ENCODE measurements at regions not wholly inside any gene's neighbourhood (a gene's known extent, or its start where the extent isn't known, plus 50 kb on each side); places are given as distances from the start of the nearest gene placed in this dataset.

DNA sequence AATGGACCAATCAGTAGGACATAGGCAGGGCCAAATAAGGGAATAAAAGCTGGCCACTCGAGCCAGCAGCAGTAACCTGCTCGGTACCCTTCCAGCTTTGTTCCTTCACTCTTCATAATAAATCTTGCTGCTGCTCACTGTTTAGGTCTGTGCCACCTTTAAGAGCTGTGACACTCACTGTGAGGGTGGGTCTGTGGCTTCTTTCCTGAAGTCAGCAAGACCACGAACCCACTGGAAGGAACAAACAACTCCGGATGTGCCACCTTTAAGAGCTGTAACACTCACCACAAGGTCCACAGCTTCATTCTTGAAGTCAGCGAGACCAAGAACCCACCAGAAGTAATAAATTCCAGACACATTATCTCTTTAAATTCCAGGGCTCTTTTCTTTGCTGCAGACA, 1922.3 kb upstream of the PCDH20 start:
- TF ChIP-seq, protein P1, sequence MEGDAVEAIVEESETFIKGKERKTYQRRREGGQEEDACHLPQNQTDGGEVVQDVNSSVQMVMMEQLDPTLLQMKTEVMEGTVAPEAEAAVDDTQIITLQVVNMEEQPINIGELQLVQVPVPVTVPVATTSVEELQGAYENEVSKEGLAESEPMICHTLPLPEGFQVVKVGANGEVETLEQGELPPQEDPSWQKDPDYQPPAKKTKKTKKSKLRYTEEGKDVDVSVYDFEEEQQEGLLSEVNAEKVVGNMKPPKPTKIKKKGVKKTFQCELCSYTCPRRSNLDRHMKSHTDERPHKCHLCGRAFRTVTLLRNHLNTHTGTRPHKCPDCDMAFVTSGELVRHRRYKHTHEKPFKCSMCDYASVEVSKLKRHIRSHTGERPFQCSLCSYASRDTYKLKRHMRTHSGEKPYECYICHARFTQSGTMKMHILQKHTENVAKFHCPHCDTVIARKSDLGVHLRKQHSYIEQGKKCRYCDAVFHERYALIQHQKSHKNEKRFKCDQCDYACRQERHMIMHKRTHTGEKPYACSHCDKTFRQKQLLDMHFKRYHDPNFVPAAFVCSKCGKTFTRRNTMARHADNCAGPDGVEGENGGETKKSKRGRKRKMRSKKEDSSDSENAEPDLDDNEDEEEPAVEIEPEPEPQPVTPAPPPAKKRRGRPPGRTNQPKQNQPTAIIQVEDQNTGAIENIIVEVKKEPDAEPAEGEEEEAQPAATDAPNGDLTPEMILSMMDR (IDR thresholded peaks at IDR 0.05): no peak
- no peak for TF ChIP-seq ZFX (IDR thresholded peaks at IDR 0.05; ENCODE audit: borderline replicate concordance)
- no peak overlapping the region for H3K27ac ChIP-seq

DNA sequence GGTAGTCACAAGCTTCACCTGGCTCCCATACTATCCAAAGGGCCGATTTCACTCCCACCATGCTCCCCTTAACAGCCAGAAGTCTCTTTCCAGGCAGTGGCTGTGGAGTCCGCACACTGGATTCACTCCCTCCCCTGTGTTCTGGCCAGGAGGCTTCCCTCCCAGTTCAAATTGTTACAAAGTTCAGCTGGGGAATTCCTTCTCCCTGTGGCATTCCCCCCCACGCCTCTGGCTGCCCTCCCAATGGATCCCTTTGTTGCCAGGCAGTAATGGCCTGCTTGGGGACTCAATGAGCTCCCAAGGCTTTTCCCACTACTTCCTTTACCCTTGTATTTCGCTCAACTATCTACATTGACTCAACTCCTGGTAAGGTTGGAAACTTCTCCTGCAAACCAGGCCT, 1921.4 kb upstream of the PCDH20 start:
- H3K27ac ChIP-seq: no peak overlapping the region

DNA sequence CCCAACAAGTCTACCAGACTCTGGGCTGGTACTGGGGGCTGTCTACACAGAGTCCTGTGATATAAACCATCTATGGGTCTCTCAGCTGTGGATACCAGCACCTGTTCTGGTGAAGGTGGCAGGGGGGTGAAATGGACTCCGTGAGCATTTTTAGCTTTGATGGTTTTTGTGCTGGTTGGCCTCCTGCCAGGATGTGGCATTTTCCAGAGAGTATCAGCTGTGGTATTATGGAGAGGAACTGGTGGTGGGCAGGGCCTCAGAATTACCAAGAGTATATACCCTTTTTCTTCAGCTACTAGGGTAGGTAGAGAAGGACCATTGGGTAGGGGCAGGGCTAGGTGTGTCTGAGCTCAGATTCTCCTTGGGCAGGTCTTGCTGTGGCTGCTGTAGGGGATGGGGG, 1920.9 kb upstream of the PCDH20 start:
- TF ChIP-seq, protein P1 (IDR thresholded peaks at IDR 0.05): no peak
- no peak for TF ChIP-seq ZFX (IDR thresholded peaks at IDR 0.05; ENCODE audit: borderline replicate concordance)
- no peak overlapping the region for H3K27ac ChIP-seq

More for the DNA sequence above, 1921.4 kb upstream of the PCDH20 start:
- TF ChIP-seq, protein P1 (IDR thresholded peaks at IDR 0.05): no peak
- no peak for TF ChIP-seq ZFX (IDR thresholded peaks at IDR 0.05; ENCODE audit: borderline replicate concordance)

DNA sequence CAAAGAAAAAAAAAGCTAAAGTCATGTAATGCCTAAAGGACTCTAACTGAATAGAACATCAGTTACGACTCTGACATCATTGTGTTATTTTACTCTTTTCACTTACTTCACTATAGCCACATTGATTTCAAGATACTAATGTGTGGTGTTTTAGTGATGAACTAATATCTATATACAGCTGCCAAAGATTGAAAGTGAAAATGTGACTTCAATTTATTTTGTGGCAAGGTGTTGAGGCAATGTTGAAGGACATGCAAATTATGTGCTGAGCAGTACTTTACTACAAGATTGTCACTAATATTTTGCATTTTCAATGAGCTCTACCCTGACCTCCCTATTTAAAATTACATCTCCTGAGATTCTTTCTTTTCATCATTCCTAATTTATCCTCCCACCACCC, 1911.9 kb upstream of the PCDH20 start:
- TF ChIP-seq, protein P1 (IDR thresholded peaks at IDR 0.05): no peak
- no peak for TF ChIP-seq ZFX (IDR thresholded peaks at IDR 0.05; ENCODE audit: borderline replicate concordance)

DNA sequence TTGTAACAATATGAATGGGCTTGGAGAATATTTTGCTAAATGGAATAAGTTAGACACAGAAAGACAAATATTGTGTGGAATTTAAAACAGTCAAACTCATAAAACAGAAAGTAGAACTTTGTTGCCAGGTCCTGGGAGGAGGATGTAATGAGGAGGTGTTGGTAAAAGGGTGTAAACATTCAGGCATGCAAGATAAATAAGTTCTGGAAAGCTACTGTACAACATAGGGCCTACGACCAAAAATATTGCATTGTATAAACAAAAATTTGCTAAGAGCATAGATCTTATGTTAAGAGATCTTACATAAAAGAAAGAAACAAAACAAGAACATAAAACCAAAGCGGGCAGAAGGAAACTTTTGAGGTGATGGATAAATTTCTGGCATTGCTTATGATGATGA, 1907.8 kb upstream of the PCDH20 start:
- no peak overlapping the region for H3K27ac ChIP-seq
- TF ChIP-seq, protein P1 (IDR thresholded peaks at IDR 0.05): no peak
- no peak for TF ChIP-seq ZFX (IDR thresholded peaks at IDR 0.05; ENCODE audit: borderline replicate concordance)

More for the DNA sequence above, 1911.9 kb upstream of the PCDH20 start:
- H3K27ac ChIP-seq: no peak overlapping the region

DNA sequence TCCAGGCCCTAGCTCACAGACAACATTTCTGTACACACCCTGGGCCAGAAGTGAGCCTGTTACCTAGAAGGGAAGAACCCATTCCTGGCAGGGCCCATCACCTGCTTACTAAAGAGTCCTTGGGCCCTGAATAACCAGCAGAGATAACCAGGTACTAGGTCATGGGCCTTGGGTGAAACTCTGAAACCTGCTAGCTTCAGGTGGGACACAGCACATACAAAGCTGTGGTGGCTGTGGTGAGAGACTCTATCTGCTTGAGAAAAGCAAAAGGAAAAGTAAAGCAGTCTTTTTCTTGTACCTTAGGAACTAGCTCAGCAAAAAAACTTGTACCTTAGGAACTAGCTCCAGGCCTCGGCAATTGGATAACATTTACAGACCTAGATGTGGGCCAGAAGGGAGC, 1895.9 kb upstream of the PCDH20 start:
- no peak overlapping the region for H3K27ac ChIP-seq
- TF ChIP-seq ZFX (IDR thresholded peaks at IDR 0.05; ENCODE audit: borderline replicate concordance): no peak
- TF ChIP-seq, protein P1 (IDR thresholded peaks at IDR 0.05): no peak

DNA sequence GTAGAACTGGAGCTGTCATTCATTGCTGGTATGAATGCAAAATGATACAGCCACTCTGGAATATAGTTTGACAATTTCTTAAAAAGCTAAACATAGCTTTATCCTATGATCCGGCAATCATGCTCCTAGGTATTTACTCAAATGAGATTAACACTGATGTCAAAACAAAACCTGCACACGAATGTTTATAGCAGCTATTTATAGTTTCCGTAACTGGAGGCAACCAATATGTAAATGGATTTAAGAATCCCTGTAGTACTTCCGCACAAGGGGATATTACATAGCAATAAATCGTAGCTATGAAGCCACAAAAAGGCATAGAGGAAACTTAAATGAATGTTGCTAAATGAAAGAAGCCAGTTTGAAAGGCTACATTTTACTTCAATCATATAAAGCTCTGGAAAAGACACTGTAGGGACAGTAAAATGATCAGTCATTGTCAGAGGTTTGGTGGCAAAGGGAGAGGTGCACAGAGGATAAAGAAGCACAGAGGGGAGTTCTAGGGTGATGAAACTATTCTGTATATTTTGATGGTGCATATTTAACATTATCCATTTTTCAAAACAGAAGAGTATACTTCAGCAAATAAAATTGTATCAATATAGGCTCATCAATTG, 1893.0 kb upstream of the PCDH20 start:
- no peak for TF ChIP-seq ZFX (IDR thresholded peaks at IDR 0.05; ENCODE audit: borderline replicate concordance)
- TF ChIP-seq, protein P1 (IDR thresholded peaks at IDR 0.05): no peak
- peak overlapping the region; percentile 18; the same call in 1 of the 2 replicates for H3K27ac ChIP-seq

Measured in 22Rv1 (cell line).